HG03196 (cell line): ENCODE measurements at regions not wholly inside any gene's neighbourhood (a gene's known extent, or its start where the extent isn't known, plus 50 kb on each side); places are given as distances from the start of the nearest gene placed in this dataset.
"Not testable (repeated sequence)": the region's sequence is repeated elsewhere in the genome, so short reads cannot be mapped to it uniquely, and the experiment has no call there.

ENCODE experiments used
- ATAC-seq: cut with Tn5 transposase; IDR thresholded peaks from one replicate; pipeline ENCODE4 v1.9.1; 2021; ENCODE audit not compliant: unreplicated experiment

DNA sequence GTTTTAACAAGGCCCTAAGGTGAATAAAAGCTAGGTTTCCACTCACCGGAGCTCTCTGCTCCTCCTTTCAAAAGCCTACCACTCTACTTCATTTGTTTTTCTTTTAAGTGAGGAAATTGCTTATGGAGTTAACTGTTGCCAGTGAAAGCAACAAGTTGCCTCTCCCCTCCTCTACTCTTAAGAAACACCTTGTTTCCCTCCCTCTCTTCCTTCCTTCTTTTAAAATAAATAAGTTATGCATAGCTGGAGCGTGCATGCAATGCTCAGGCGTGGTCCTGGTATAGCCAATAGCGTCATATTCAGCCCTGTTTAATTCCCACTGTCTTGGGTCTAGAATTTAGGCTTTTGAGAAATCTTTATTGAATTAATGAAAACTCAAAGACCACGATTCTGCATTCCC lies 101.1 kb upstream of the IGF1R start:
- ATAC-seq, result no peak

DNA sequence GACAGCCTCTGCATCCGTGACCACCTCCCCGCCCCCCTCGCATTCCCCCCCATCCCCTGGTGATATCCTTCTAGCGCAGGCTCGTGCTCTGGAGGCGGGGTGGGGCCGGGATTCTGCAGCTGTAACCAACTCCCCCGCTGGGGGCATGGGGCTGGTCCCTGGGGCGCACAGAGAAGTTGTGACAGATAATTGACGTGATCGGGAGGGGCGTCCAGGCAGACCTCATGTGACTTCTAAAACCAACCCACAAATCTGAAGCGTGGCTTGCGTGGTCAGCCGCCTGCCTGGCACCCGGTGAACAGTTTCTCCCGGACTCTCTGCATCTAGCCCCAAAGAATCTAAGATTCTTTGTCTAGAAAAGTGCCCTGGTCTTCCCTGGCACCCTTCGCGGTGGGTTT lies 100.6 kb upstream of the IGF1R start:
- ATAC-seq, result no peak

DNA sequence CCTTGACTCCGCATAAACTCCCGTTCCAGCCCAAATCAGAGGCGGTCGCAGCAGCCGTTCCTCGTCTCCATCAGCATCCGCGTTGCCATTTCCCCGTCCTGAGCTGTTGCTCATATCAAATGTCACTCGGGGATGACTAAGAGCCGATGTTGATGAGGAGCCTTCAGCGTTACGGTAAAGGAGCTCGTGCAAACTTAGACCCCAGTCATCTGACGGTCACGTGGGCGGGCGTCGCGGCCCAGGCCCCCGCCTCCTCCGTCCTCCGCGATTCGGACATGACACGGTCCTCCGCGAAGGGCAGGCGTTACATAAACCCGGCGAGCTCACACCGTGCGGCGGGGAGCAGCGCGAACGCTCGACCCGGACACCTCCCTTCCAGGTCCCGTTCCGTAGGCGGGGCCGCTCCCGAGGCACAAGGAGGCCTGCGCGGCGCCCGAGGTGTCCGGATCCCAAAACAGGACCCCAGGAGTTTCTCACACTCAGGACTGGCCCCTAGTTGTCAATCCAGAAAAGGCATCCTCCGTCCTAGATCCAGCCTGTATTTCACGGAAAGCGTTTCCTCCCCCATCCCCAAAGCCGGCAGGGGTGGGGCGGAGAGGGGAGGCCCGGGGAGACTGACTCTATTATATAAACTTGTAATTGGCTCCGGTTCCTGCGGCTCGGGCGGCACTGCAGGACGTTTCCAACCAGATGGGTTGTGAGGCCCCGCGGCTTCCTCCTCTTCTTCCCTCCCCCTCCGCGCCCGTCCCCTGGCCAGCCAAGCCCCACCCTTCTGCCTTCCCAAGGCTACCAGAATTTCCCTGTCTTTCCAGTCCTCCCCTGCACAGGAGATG lies 100.0 kb upstream of the IGF1R start:
- no peak for ATAC-seq

DNA sequence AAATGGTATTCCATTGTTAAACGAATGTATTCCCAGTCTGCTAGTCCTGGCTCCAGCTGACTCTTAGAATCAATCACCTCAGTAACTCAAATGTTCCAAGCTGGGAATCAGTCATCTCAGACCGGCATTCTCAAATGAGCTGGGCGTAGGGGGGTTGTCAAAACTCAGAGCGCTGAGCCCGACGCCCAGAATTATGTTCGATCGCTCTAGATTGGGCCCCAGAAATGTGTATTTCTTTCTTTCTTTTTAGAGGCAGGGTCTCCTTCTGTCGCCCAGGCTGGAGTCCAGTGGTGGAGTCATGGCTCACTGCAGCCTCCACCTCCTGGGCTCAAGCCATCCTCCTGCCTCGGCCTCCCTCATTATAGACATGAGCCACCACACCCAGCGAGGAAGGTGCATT lies 99.3 kb upstream of the IGF1R start:
- ATAC-seq, result no peak

DNA sequence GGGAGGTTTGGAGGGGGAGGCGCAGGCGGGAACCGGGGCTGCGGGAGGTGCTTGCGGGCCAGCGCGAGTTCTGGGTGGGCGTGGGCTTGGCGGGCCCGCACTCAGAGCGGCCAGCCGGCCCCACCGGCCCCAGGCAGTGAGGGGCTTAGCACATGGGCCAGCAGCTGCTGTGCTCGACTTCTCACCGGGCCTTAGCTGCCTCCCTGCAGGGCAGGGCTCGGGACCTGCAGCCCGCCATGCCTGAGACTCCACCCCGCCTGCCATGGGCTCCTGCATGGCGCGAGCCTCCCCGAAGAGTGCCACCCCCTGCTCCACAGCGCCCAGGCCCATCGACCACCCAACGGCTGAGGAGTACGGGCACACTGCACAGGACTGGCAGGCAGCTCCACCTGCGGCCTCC lies 98.6 kb upstream of the IGF1R start:
- no peak for ATAC-seq

DNA sequence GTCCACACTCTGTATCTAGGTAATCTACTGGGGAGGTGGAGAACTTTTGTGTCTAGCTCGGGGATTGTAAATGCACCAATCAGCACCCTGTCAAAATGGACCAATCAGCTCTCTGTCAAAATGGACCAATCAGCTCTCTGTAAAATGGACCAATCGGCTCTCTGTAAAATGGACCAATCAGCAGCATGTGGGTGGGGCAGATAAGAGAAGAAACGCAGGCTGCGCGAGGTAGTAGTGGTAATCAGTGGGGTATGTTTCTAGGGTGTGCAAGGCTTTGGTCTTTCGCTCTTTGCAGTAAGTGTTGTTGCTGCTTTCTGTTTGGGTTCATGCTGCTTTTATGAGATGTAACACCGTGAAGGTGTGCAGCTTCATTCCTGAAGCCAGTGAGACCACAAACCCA lies 98.0 kb upstream of the IGF1R start:
- ATAC-seq, result not testable (repeated sequence)

DNA sequence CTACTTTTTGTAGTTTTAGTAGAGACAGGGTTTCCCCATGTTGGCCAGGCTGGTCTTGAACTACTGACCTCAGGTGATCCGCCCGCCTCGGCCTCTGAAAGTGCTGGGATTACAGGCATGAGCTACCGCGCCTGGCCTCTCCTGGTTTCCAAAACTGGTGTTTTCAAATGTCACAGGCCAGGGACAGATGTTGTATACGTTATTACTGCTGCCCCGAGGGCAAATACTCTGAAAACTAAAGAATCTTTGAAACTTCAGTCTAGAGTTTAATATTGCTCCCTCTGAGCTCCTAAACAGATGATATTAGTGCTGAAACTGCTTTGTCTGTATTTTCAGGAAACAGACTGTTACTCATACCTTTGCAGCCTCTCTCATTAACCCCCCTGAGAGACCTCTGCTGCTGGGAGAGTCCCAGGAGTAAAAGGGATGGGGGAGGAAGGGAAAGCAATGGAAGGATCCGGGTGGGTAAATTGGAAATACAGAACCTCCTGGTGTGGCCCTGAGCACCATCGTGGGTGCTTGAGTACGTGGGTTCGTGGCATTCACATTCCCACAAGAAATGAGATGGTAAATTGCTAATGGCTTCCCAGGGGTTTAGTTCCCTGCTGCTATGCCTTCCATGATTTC lies 96.3 kb upstream of the IGF1R start:
- ATAC-seq, result no peak

DNA sequence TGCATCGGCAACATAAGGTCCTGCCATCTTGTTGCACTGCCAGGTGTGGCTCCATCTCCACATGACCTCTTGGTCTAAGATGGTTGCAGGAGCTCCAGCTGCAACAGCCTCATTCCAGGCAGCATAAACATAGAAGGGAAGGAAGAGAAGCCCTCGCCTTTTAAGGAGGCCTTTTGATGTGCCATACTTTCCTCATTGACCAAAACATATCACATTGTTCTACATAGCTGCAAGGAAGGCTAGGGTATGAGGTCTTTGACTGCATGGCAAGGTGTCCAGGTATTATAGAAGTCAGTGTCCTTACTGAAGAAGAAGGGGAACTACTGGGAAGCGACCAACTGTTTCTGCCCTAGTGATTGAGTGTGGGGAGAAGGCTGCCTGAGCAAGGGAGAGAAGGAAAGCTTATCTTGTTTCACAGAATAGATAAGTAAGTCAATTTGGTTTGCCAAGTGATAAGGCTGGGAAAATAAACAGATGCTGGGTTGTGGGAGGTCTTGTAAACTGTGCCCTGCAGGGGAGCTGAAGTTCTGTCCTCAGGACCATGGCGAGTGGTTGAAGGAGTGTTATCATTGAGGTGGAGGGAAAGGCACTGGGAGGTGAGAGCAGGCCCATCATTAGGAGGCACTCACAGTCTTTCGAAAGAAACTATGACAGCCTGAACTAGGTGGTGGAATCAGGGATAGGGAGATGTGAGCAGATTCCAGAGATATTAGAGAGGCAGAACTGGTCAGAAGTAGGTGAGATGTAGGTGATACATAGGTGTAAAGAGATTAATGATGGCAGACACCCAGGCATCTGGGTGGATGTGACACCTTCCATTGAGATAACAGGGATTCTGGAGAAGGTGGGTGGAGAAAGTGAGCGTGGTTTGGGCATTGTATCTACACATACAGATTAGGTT lies 93.8 kb upstream of the IGF1R start:
- no peak for ATAC-seq

DNA sequence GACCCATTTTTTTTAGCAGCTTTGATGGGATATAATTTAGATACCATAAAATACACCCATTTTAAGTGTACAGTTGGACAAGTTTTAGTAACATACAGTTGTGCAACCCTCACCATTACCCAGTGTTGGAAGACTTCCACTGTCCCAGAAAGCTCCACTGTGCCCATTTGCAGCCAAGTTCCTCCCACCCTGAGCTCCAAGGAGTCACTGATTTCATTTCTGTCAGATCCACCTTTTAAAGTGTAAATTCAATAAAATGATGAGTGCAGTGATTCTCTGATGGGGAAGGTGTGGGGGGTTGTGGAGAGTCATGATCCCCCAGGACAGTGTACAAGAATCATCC lies 93.2 kb upstream of the IGF1R start:
- ATAC-seq, result no peak

DNA sequence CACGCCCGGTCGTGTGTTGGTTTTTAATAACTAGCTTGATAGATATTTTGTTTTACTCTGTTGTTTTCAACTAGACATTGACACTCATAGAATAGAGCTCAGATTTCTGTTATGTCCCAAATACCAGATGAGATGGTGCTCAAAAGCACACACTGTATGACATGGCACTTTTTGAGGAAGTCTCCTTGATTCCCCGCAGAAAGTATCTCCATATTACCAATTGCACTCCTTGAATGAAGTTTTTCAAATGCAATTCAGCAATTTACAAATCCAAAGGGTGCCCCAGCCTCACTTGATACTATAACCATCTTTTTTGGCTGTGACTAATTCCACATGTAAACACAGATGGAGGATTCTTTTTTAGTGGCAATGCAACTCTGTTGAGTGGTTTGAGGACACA lies 92.0 kb upstream of the IGF1R start:
- ATAC-seq, result no peak

DNA sequence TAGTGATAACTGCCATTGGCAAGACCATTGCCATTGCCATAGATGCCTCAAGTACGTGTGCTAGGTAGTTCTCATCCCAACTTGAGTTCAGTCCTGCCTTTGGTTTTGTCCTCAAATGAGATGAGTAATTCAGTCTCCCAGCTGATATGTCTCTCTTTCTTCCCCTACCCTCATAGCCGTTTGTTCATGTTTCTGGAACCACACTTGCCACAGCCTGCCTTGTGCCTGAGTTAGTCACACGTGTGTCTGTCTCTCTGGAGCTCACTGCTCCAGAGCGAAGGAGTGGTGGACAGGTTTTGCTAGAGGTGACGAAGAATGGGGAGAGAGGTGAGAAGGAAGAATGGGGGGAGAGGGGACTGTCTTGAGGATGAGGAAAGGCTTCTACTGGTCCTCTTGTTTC lies 88.0 kb upstream of the IGF1R start:
- no peak for ATAC-seq

DNA sequence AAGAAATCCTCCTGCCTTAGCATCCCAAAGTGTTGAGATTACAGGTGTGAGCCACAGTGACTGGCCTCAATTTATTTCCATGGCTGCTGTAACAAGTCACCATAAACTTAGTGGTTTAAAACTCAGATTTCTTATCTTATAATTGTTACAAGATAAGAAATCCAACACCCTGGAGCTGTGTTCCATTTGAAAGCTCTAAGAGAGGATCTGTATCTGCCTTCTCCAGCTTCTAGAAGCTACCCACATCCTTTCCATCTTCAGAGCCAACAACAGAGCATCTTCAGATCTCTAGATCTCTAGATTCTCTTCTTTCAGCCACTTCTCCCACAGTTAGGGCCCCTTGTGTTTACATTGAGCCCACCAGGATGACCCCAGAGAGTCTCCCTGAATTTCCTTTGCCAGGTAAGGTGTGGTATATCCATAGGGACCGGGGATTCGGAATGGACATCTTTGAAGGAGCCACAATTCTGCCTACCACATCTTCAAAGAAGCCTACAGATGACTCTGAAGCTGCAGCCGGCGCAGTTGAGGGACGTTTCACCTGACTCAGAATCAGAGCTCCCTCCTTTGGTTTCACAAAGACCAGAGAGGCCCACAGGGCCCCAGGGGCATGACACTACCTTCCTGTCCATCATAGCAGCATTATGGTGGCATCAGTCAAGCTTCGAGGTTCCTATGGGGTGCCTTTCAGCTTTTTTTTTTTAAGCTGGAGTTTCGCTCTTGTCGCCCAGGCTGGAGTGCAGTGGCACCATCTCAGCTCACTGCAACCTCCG lies 87.0 kb upstream of the IGF1R start:
- no peak for ATAC-seq

DNA sequence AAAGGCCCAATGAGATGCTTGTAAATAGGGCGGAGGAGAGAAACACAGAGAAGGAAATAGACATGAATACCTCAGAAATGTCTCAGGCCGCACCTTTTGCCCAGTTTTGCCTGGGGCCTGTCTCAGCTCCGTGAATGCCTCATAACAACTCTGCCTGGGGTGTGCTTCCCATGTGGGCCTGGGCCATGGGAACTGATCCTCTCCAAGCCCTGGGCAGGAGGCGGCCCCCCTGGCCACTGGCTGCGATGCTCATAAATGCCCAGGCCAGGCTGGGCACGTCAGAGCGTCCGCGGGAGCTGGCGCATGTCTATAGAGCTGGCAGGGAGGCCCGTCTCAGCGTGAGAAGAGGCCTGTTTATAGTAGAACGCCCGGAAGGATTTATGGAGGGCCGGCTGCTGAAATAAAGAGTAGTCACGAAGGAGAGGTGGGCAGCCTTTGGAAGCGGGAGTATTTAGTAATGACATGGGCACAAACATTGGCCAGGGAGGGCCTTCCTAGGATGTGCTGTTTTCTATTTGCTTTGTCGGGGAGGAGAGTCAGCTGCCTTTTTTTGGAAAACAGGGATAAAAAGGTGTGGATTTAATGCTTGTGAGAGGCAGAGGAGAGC lies 85.9 kb upstream of the IGF1R start:
- no peak for ATAC-seq

DNA sequence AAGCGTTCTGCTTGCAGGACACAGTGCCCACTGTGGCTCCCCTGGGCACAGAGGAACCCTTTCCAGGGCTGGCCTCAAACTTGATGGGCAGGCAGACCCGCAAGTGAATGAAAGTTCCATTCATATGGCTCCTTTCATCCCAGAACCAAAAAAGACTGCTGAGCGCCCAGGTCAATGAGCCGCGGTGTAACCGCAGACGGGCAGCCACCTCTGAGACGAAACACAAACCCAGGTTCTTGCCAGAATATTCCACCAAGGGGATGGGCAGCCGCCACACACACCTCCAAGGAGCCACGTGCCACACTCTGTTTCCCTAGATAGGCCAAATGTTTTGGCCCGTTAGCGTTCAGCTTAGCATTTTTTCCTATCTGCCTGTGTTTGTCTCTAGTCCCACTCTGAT lies 82.8 kb upstream of the IGF1R start:
- ATAC-seq, result no peak

DNA sequence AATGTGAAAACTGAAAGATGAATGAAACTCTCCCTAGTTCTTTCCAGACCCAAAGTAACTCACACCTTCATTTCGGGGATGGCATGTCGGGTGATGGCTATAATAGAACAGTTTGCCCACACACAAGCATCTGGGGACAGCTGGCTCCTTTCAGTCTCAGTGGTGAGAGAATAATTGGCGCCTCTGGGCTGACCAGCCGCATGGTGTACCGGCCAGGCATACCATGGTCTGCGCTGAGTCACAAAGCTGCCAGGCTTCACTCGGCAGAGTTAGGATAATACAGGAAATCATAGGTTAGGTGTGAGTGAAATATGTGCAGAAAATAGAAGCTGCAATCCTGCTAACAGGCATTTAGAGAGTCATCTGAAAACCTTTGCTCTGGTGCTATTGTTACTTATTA lies 80.4 kb upstream of the IGF1R start:
- ATAC-seq, result no peak

DNA sequence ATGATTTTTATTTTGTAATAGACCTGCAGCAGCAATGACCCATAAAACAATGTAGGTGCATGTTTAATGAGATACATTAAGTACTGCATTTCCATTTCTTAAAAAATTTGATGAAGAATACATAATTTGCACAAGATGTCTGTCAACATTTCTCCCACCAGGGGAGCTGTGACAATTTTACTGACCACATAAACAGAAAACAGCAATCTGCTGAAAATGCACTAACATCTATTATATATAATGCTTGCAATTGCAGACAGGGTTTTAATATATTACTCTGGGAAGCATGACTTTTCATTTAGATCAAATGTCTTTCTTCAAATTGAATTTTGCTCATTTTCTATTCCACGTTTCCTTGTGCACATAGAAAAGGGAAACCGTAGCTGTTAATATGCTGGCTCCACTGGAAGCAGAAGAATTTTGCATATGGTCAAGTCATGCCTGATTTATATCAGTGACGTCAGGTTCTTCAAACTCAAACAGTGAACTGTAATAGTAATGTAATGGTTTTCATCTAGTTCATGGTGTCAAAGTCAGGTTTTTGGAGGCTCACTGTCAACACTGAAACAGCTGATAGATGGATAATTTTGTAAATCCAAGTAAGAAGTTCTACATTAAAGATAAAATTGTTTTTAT lies 79.8 kb upstream of the IGF1R start:
- ATAC-seq, result no peak

DNA sequence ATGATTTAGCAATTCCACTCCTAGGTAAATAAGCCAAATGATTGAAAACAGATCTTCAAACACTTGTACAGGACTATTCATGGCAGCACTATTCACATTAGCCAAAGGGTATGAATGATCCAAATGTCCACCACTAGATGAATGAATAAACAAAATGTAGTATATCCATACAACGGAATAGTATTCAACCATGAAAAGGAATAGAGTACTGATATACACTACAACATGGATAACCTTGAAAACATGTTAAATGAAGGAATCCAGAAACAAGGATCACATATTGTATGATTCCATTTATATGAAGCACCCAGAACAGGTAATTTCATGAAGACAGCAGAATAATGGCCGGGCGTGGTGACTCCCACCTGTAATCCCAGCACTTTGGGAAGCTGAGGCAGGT lies 78.2 kb upstream of the IGF1R start:
- ATAC-seq, result no peak

DNA sequence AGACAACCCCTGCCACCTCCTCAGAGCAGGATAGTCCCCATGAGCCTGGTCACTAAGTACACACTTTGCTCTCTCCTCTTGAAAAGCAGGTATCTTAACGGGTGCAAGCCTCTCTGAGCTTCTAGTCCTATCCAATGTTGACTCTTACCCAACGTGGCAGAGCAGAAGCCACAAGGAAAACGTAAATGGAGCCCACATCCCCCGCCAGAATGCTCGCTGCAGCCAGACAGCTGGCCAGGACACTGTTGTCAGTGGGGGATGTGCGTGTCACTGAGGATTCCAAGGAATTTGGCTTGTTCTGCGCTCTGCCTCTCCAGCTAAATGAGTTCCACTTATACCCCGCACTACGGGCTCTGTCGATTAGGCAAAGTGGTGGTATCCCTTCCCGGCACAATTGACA lies 67.8 kb upstream of the IGF1R start:
- no peak for ATAC-seq

DNA sequence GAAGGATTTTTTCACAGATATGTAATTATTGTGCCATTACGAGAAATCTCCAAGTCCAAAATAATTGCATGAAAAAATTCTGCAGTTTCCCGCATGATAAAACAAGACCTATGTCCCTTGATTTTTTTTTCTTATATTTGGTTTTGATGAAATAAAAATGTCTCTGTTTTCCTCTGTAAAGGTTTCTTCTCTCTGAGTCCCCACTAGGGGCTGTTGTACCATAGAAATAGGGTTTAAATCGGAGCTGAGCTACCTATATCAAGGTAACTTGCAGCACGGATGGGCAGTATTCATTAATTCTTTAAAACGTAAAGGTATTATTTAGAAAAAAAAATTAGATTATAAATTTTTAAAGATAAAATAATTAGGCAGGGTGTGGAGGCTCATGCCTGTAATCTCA lies 66.6 kb upstream of the IGF1R start:
- ATAC-seq, result no peak

DNA sequence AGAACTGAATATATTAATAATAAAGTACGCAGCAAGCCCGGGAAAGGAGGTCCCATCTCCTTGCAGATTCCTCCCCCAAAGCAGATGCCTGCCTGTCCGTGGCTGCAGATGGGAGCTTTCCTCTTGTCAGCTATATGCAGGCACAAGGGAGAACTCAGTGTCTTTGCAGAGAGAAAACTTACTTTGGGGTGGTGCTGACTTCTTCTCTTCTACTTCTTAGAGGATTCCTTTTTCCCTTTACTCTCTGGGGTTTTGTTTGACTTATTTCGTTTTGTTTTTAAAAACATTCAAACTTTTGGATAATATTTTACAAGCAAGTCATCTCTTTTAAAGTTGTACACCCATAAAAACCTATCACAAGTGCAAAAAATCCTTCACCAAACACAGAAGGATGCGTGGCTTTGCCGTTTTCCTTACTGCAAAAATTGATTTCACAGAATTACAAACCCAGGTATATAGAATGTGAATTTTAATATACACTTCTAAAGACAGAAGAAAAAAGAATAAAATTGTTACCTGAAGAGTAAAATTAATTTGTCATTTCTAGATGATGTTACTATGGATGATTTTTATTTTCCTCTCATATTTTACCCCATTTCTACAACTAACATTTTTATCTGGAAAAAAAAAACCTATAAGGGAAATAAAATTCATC lies 65.3 kb upstream of the IGF1R start:
- no peak for ATAC-seq
